GM12878 (cell line): ENCODE measurements at regions not wholly inside any gene's neighbourhood (a gene's known extent, or its start where the extent isn't known, plus 50 kb on each side); places are given as distances from the start of the nearest gene placed in this dataset.

Source experiments
- ATAC-seq: fragments of 200-7000 bp; cut with Tn5 transposase; 3 replicates; pipeline ENCODE4 v1.9.1; 2020; ENCODE audit warnings: mild to moderate bottlenecking, moderate library complexity
- BruUV-seq: library from RNA; stranded (reverse); fragments of 400-500 nt; replicated peaks from 2 replicates; lab custom pipeline; 2021; lab: Mats Ljungman, UMichigan
- CTCF ChIA-PET: fragments of 300-600 bp; sonication (Branson Sonifier 250); formaldehyde crosslinking; extraction: SDS; loops from one replicate; lab custom pipeline; 2021; ENCODE audit warnings: inconsistent platforms; lab: Yijun Ruan, JAX
- POLR2A ChIA-PET: fragments of 350-600 bp; formaldehyde crosslinking; extraction: SDS; loops from one replicate; lab custom pipeline; 2021; ENCODE audit warnings: inconsistent platforms; lab: Charles Lee
- RAD21 ChIA-PET: fragments of 300-600 bp; sonication (Branson Sonifier 250); formaldehyde crosslinking; loops from one replicate; lab custom pipeline; 2023; ENCODE audit warnings: antibody characterized with exemption; ENCODE audit not compliant: unreplicated experiment; lab: Charles Lee
- SMC1A ChIA-PET: fragments of 300-600 bp; sonication (Branson Sonifier 250); formaldehyde crosslinking; loops from one replicate; lab custom pipeline; 2023; ENCODE audit not compliant: unreplicated experiment, uncharacterized antibody; lab: Charles Lee
- DNase-seq: peaks from one replicate; pipeline ENCODE4 v3.0.0-alpha.2; 2011; ENCODE audit warnings: low read depth, low spot score
- FAIRE-seq: peaks from 3 replicates; lab custom pipeline; 2011; peaks lifted over from hg19 to GRCh38; lab: Jason Lieb, UNC
- H2AFZ ChIP-seq: 2 replicates; pipeline ENCODE4 v1.6.0; 2011; ENCODE audit warnings: low read depth, low read length, control low read depth; ENCODE audit not compliant: control insufficient read depth
- H3K27ac ChIP-seq: 2 replicates; pipeline ENCODE4 v1.5.1; 2011; ENCODE audit warnings: control low read depth; ENCODE audit not compliant: control insufficient read depth, insufficient read depth
- H3K27me3 ChIP-seq, 2 experiments: replicated peaks in 1 of 2; 2 replicates each; pipeline versions ENCODE4 v1.6.0 to v1.6.1; 2011; ENCODE audit warnings: low read length in 1 of 2; ENCODE audit not compliant: control insufficient read depth in 2 of 2, insufficient read depth in 2 of 2
- H3K36me3 ChIP-seq, 2 experiments: 2 replicates each; pipeline ENCODE4 v1.5.1; 2011; ENCODE audit warnings: low read length in 1 of 2; ENCODE audit not compliant: control insufficient read depth in 2 of 2, insufficient read depth in 2 of 2
- H3K4me1 ChIP-seq: 2 replicates; pipeline ENCODE4 v1.6.1; 2011; ENCODE audit warnings: mild to moderate bottlenecking, low read length, moderate library complexity, mixed read lengths; ENCODE audit not compliant: control insufficient read depth, insufficient read depth
- H3K4me2 ChIP-seq: 2 replicates; pipeline ENCODE4 v1.6.0; 2011; ENCODE audit warnings: control low read depth; ENCODE audit not compliant: control insufficient read depth, insufficient read depth
- H3K4me3 ChIP-seq: fragments of 200-600 bp; sonication (generic); 2 replicates; pipeline ENCODE4 v1.5.1; 2016
- H3K79me2 ChIP-seq: 2 replicates; pipeline ENCODE4 v1.6.0; 2011; ENCODE audit warnings: low read length; ENCODE audit not compliant: control insufficient read depth, insufficient read depth
- H3K9ac ChIP-seq: 2 replicates; pipeline ENCODE4 v1.8.0; 2011; ENCODE audit warnings: low read length, control low read depth, mixed read lengths; ENCODE audit not compliant: control insufficient read depth, insufficient read depth
- H3K9me3 ChIP-seq: replicated peaks from 3 replicates; pipeline ENCODE4 v1.5.1; 2011; ENCODE audit warnings: mild to moderate bottlenecking, low read length; ENCODE audit not compliant: control insufficient read depth, insufficient read depth
- H4K20me1 ChIP-seq: 2 replicates; pipeline ENCODE4 v1.6.0; 2011; ENCODE audit not compliant: control insufficient read depth, insufficient read depth
- ATF7 ChIP-seq: fragments of 450-650 bp; IDR thresholded peaks from 2 replicates; pipeline ENCODE4 v1.6.1; 2016; ENCODE audit warnings: low read depth, mild to moderate bottlenecking
- FOXM1 ChIP-seq: IDR thresholded peaks from 2 replicates; pipeline ENCODE4 v1.6.1; 2012; ENCODE audit warnings: low read depth, mild to moderate bottlenecking, inconsistent platforms, low read length, moderate library complexity
- HCFC1 ChIP-seq: fragments of 150-350 bp; IDR thresholded peaks from 2 replicates; pipeline ENCODE4 v1.6.1; 2014; ENCODE audit warnings: low read length
- HDAC2 ChIP-seq: fragments of 200-600 bp; sonication (generic); IDR thresholded peaks from 2 replicates; pipeline ENCODE4 v1.6.1; 2017
- JUND ChIP-seq: IDR thresholded peaks from 2 replicates; pipeline ENCODE4 v1.6.1; 2012; ENCODE audit warnings: low read depth, mild to moderate bottlenecking, low read length, improper control_type of control experiment, moderate library complexity
- KLF5 ChIP-seq: fragments of 450-650 bp; IDR thresholded peaks from 2 replicates; pipeline ENCODE4 v1.6.1; 2014; ENCODE audit warnings: mild to moderate bottlenecking; ENCODE audit not compliant: partially characterized antibody
- SIN3A ChIP-seq: IDR thresholded peaks from 2 replicates; pipeline ENCODE4 v1.6.1; 2012; ENCODE audit warnings: low read depth, low read length, improper control_type of control experiment
- SREBF2 ChIP-seq: IDR thresholded peaks from 2 replicates; pipeline ENCODE4 v1.6.1; 2012; ENCODE audit warnings: mild to moderate bottlenecking, low read length
- WRNIP1 ChIP-seq: IDR thresholded peaks from 2 replicates; pipeline ENCODE4 v1.6.1; 2011; ENCODE audit warnings: low read depth, low read length, improper control_type of control experiment, borderline replicate concordance
- YY1 ChIP-seq: IDR thresholded peaks from 2 replicates; pipeline ENCODE4 v1.6.1; 2011; ENCODE audit warnings: low read depth, mild to moderate bottlenecking, low read length
- ZNF207 ChIP-seq: fragments of 450-650 bp; IDR thresholded peaks from 2 replicates; pipeline ENCODE4 v1.6.1; 2014; ENCODE audit warnings: antibody characterized with exemption, mild to moderate bottlenecking, borderline replicate concordance
- WGBS: methylation state at CpG from one replicate; pipeline ENCODE4 v1.1.6; 2016; ENCODE audit warnings: low lambda C conversion rate; ENCODE audit not compliant: insufficient replicate concordance, insufficient coverage; ENCODE audit errors: missing lambda C conversion rate; 5-methylcytosine and 5-hydroxymethylcytosine counted together
- in situ Hi-C: fragments of 300-500 bp; cut with MboI; formaldehyde crosslinking; loops from 9 replicates; pipeline ENCODE4 v1.14.3; 2018; ENCODE audit warnings: mixed read lengths
- intact Hi-C: fragments of 100-400 bp; cut with micrococcal nuclease; formaldehyde crosslinking; loops from one replicate; pipeline ENCODE4 v1.14.2; 2022; ENCODE audit not compliant: unreplicated experiment
- TF ChIP-seq, protein P1 (sequence below): fragments of 450-650 bp; IDR thresholded peaks from 2 replicates; pipeline ENCODE4 v1.6.1; 2014; ENCODE audit warnings: mild to moderate bottlenecking
- TF ChIP-seq, protein P2 (sequence below): fragments of 450-650 bp; IDR thresholded peaks from 2 replicates; pipeline ENCODE4 v1.6.1; 2017; ENCODE audit warnings: low read depth, mild to moderate bottlenecking, moderate library complexity
- TF ChIP-seq, protein P3 (sequence below): fragments of 450-650 bp; formaldehyde crosslinking; IDR thresholded peaks from 2 replicates; pipeline ENCODE4 v1.4.0; 2020; ENCODE audit warnings: mild to moderate bottlenecking, moderate library complexity

DNA sequence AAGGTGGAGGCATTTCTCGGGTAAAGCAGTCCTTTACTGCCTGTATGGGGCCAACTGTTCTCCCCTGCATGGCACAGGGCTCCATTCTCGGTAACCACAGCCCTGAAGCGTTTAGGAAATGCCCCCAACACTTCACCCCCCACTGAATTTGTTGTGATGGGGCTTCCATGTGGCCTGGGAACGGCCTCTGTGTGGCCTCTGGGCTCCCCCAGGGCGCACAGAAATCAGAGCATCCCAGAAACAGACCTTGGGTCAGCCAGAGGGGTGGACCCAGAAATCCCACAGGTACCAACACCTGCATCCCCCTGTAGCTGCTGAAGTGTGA, 153.7 kb upstream of the VSTM2B start:
- SMC1A ChIA-PET = no interaction called here
- Histone ChIP-seq H3K4me2 (no peak overlapping the region), H3K4me1 (no peaks in the 10 kb centered on the region), H3K27ac (no peak overlapping the region), H3K79me2 (no peaks in the 10 kb centered on the region), H3K4me3 (no peak overlapping the region), H3K27me3 (no peaks in the 10 kb centered on the region), H2AFZ (no peak overlapping the region), H3K9me3 (no peaks in the 10 kb centered on the region; the same call in 2 of the 3 replicates), H3K36me3 (no peaks in the 10 kb centered on the region), H4K20me1 (no peaks in the 10 kb centered on the region), H3K9ac (no peak overlapping the region)
- intact Hi-C loops = no loop called here
- 0% methylated on average over 5 of the region's 5 CpGs for WGBS
- RAD21 ChIA-PET = no interaction called here
- DNase-seq (no peak), ATAC-seq (no peak), FAIRE-seq (no peak)
- CTCF ChIA-PET = no interaction called here
- TF ChIP-seq, protein P1, sequence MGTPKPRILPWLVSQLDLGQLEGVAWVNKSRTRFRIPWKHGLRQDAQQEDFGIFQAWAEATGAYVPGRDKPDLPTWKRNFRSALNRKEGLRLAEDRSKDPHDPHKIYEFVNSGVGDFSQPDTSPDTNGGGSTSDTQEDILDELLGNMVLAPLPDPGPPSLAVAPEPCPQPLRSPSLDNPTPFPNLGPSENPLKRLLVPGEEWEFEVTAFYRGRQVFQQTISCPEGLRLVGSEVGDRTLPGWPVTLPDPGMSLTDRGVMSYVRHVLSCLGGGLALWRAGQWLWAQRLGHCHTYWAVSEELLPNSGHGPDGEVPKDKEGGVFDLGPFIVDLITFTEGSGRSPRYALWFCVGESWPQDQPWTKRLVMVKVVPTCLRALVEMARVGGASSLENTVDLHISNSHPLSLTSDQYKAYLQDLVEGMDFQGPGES = no peak
- TF ChIP-seq ZNF207 = no peak
- TF ChIP-seq HCFC1 = no peak
- no peak for TF ChIP-seq ATF7
- no peak for TF ChIP-seq KLF5
- no peak for TF ChIP-seq FOXM1
- TF ChIP-seq, protein P2, sequence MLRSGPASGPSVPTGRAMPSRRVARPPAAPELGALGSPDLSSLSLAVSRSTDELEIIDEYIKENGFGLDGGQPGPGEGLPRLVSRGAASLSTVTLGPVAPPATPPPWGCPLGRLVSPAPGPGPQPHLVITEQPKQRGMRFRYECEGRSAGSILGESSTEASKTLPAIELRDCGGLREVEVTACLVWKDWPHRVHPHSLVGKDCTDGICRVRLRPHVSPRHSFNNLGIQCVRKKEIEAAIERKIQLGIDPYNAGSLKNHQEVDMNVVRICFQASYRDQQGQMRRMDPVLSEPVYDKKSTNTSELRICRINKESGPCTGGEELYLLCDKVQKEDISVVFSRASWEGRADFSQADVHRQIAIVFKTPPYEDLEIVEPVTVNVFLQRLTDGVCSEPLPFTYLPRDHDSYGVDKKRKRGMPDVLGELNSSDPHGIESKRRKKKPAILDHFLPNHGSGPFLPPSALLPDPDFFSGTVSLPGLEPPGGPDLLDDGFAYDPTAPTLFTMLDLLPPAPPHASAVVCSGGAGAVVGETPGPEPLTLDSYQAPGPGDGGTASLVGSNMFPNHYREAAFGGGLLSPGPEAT = no peak
- TF ChIP-seq SREBF2 = no peak
- TF ChIP-seq, protein P3, sequence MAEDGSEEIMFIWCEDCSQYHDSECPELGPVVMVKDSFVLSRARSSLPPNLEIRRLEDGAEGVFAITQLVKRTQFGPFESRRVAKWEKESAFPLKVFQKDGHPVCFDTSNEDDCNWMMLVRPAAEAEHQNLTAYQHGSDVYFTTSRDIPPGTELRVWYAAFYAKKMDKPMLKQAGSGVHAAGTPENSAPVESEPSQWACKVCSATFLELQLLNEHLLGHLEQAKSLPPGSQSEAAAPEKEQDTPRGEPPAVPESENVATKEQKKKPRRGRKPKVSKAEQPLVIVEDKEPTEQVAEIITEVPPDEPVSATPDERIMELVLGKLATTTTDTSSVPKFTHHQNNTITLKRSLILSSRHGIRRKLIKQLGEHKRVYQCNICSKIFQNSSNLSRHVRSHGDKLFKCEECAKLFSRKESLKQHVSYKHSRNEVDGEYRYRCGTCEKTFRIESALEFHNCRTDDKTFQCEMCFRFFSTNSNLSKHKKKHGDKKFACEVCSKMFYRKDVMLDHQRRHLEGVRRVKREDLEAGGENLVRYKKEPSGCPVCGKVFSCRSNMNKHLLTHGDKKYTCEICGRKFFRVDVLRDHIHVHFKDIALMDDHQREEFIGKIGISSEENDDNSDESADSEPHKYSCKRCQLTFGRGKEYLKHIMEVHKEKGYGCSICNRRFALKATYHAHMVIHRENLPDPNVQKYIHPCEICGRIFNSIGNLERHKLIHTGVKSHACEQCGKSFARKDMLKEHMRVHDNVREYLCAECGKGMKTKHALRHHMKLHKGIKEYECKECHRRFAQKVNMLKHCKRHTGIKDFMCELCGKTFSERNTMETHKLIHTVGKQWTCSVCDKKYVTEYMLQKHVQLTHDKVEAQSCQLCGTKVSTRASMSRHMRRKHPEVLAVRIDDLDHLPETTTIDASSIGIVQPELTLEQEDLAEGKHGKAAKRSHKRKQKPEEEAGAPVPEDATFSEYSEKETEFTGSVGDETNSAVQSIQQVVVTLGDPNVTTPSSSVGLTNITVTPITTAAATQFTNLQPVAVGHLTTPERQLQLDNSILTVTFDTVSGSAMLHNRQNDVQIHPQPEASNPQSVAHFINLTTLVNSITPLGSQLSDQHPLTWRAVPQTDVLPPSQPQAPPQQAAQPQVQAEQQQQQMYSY (CRISPR knock-in tag) = no peak
- no peak for TF ChIP-seq HDAC2
- TF ChIP-seq YY1 = no peak
- no peak for TF ChIP-seq WRNIP1
- no peak for TF ChIP-seq JUND
- no peak for TF ChIP-seq SIN3A
- no TSS peak for BruUV-seq
- POLR2A ChIA-PET = no interaction called here
- in situ Hi-C loops = no loop called here
